HEK293 (cell line): ENCODE measurements at regions not wholly inside any gene's neighbourhood (a gene's known extent, or its start where the extent isn't known, plus 50 kb on each side); places are given as distances from the start of the nearest gene placed in this dataset.
A peak's percentile ranks its signal among the peaks of the same experiment; 100 is the strongest.

Experiments
- CTCF ChIA-PET: fragments of 350-600 bp; formaldehyde crosslinking; extraction: SDS; loops from one replicate; lab custom pipeline; 2021; ENCODE audit warnings: antibody characterized with exemption; lab: Yijun Ruan, JAX
- POLR2A ChIA-PET: fragments of 300-600 bp; formaldehyde crosslinking; extraction: SDS; loops from one replicate; lab custom pipeline; 2020; ENCODE audit warnings: antibody characterized with exemption, inconsistent platforms; lab: Yijun Ruan, JAX
- H3K27ac ChIP-seq: fragments of 200-500 bp; sonication (Bioruptor generic); 2 replicates; pipeline ENCODE4 v1.5.1; 2014; ENCODE audit warnings: low read depth, low read length, control low read depth, inconsistent platforms; ENCODE audit errors: extremely low read depth
- H3K36me3 ChIP-seq, 2 experiments: fragments of 200-500 bp in 1 of 2; sonication (Bioruptor generic) in 1 of 2; 1 replicate in 1 of 2; 2 replicates in 1 of 2; pipeline ENCODE4 v1.5.1; 2014 to 2017; ENCODE audit warnings: inconsistent platforms in 2 of 2, low read length in 2 of 2; ENCODE audit not compliant: control insufficient read depth in 2 of 2, insufficient read depth in 1 of 2
- H3K4me1 ChIP-seq: fragments of 200-500 bp; sonication (Bioruptor generic); 2 replicates; pipeline ENCODE4 v1.5.1; 2014; ENCODE audit warnings: mild to moderate bottlenecking, low read length, inconsistent platforms; ENCODE audit not compliant: control insufficient read depth, insufficient read depth
- H3K4me3 ChIP-seq: 2 replicates; pipeline ENCODE4 v1.5.1; 2011; ENCODE audit warnings: low read depth, mild to moderate bottlenecking, control low read depth, low read length, moderate library complexity
- H3K9me3 ChIP-seq: fragments of 200-500 bp; sonication (Bioruptor generic); 2 replicates; pipeline ENCODE4 v1.5.1; 2014; ENCODE audit warnings: low read depth, low read length, inconsistent platforms; ENCODE audit not compliant: control insufficient read depth, insufficient read depth
- BCL11A ChIP-seq: fragments of 450-650 bp; formaldehyde crosslinking; IDR thresholded peaks from 2 replicates; pipeline ENCODE4 v1.5.1; 2016; ENCODE audit warnings: low read depth, missing biosample characterization, missing genetic modification characterization
- BCL6B ChIP-seq: fragments of 450-650 bp; formaldehyde crosslinking; IDR thresholded peaks from 2 replicates; pipeline ENCODE4 v1.5.1; 2017; ENCODE audit warnings: missing biosample characterization, missing genetic modification characterization
- SP7 ChIP-seq: fragments of 450-650 bp; formaldehyde crosslinking; IDR thresholded peaks from 2 replicates; pipeline ENCODE4 v1.5.1; 2016; ENCODE audit warnings: missing biosample characterization, missing genetic modification characterization
- ZNF146 ChIP-seq: fragments of 450-650 bp; formaldehyde crosslinking; IDR thresholded peaks from 2 replicates; pipeline ENCODE4 v1.5.1; 2016; ENCODE audit warnings: missing biosample characterization, missing genetic modification characterization
- ZNF202 ChIP-seq: fragments of 450-650 bp; formaldehyde crosslinking; IDR thresholded peaks from 2 replicates; pipeline ENCODE4 v1.5.1; 2016; ENCODE audit warnings: missing biosample characterization, missing genetic modification characterization, borderline replicate concordance
- ZNF335 ChIP-seq: fragments of 450-650 bp; formaldehyde crosslinking; conservative IDR thresholded peaks from 2 replicates; pipeline ENCODE4 v1.5.1; 2016; ENCODE audit warnings: missing biosample characterization, missing genetic modification characterization
- ZNF398 ChIP-seq: fragments of 450-650 bp; formaldehyde crosslinking; IDR thresholded peaks from 2 replicates; pipeline ENCODE4 v1.5.1; 2017; ENCODE audit warnings: missing biosample characterization, missing genetic modification characterization
- ZNF518A ChIP-seq: fragments of 450-650 bp; formaldehyde crosslinking; conservative IDR thresholded peaks from 2 replicates; pipeline ENCODE4 v1.5.1; 2016; ENCODE audit warnings: low read depth, missing biosample characterization, missing genetic modification characterization
- ZNF529 ChIP-seq: fragments of 450-650 bp; formaldehyde crosslinking; IDR thresholded peaks from 2 replicates; pipeline ENCODE4 v1.5.1; 2017; ENCODE audit warnings: missing genetic modification characterization, missing biosample characterization; ENCODE audit not compliant: insufficient replicate concordance
- ZNF561 ChIP-seq: fragments of 450-650 bp; IDR thresholded peaks from 2 replicates; pipeline ENCODE4 v1.5.1; 2018; ENCODE audit warnings: missing biosample characterization, missing genetic modification characterization, borderline replicate concordance
- ZNF623 ChIP-seq: fragments of 450-650 bp; formaldehyde crosslinking; IDR thresholded peaks from 2 replicates; pipeline ENCODE4 v1.5.1; 2016; ENCODE audit warnings: missing biosample characterization, missing genetic modification characterization
- ZNF701 ChIP-seq: fragments of 450-650 bp; formaldehyde crosslinking; IDR thresholded peaks from 2 replicates; pipeline ENCODE4 v1.5.1; 2016; ENCODE audit warnings: missing biosample characterization, missing genetic modification characterization

- CTCF ChIA-PET = interaction anchor here (0.5 to 1.7 kb wide), 4 partner anchors 13 to 465 kb away, joined by 3 to 5 read pairs (median 4); no protein-coding TSS in a partner anchor
These were observed 255.7 kb upstream of the TNC start for GRCh38 chr9:115373710-115374045.

GRCh38 chr9:115374724-115375268 is 256.8 kb upstream of the TNC start:
- CTCF ChIA-PET = no interaction called here

More at GRCh38 chr9:115373710-115374045, 255.7 kb upstream of the TNC start:
- no peak overlapping the region for H3K4me3 ChIP-seq
- H3K27ac ChIP-seq = no peak overlapping the region
- H3K36me3 ChIP-seq = no peaks in the 10 kb centered on the region
- POLR2A ChIA-PET = interaction anchor here (1.0 to 1.4 kb wide), 3 partner anchors 22 to 255 kb away, joined by 3 to 8 read pairs (median 6); partner anchors contain the start of gene TNC
- no peaks in the 10 kb centered on the region for H3K4me1 ChIP-seq
- TF ChIP-seq SP7 (tag by site-specific recombination) = 0 out of 2 replicates have a peak, but pooled peaks have one; percentile 4
- no peak for TF ChIP-seq ZNF561
- no peaks in the 10 kb centered on the region for H3K9me3 ChIP-seq

GRCh38 chr9:115378241-115378640 is 260.3 kb upstream of the TNC start:
- H3K4me1 ChIP-seq = no peaks in the 10 kb centered on the region
- POLR2A ChIA-PET = no interaction called here
- CTCF ChIA-PET = interaction anchor here (0.6 kb wide), 1 partner anchor 60 kb away, joined by 3 read pairs; no protein-coding TSS in a partner anchor

More at GRCh38 chr9:115374724-115375268, 256.8 kb upstream of the TNC start:
- TF ChIP-seq BCL11A = no peak
- no peak for TF ChIP-seq ZNF623 (tag by site-specific recombination)
- TF ChIP-seq ZNF529 (tag by site-specific recombination) = no peak
- no peak for TF ChIP-seq ZNF335 (tag by site-specific recombination)
- Histone ChIP-seq H3K4me3 (no peak overlapping the region), H3K27ac (no peak overlapping the region), H3K9me3 (no peaks in the 10 kb centered on the region), H3K36me3 (no peaks in the 10 kb centered on the region), H3K4me1 (no peaks in the 10 kb centered on the region)
- POLR2A ChIA-PET = no interaction called here

More at GRCh38 chr9:115378241-115378640, 260.3 kb upstream of the TNC start:
- Histone ChIP-seq H3K4me3 (no peak overlapping the region), H3K9me3 (no peaks in the 10 kb centered on the region), H3K27ac (no peak overlapping the region), H3K36me3 (no peaks in the 10 kb centered on the region)
- TF ChIP-seq BCL6B (tag by site-specific recombination) = no peak
- no peak for TF ChIP-seq ZNF146 (tag by site-specific recombination)
- no peak for TF ChIP-seq ZNF701 (tag by site-specific recombination)
- TF ChIP-seq ZNF398 (tag by site-specific recombination) = no peak
- TF ChIP-seq ZNF202 (tag by site-specific recombination) = no peak
- TF ChIP-seq ZNF518A (tag by site-specific recombination) = no peak
